GM19043 (cell line): ENCODE measurements at regions not wholly inside any gene's neighbourhood (a gene's known extent, or its start where the extent isn't known, plus 50 kb on each side); places are given as distances from the start of the nearest gene placed in this dataset.

Source experiments
- ATAC-seq: cut with Tn5 transposase; IDR thresholded peaks from one replicate; pipeline ENCODE4 v1.9.1; 2021; ENCODE audit warnings: low read depth; ENCODE audit not compliant: unreplicated experiment

GRCh38 chr7:132072873-132073272 is 503.4 kb downstream of the PLXNA4 start:
- no peak for ATAC-seq

GRCh38 chr7:132072165-132072564 is 504.1 kb downstream of the PLXNA4 start:
- no peak for ATAC-seq

DNA sequence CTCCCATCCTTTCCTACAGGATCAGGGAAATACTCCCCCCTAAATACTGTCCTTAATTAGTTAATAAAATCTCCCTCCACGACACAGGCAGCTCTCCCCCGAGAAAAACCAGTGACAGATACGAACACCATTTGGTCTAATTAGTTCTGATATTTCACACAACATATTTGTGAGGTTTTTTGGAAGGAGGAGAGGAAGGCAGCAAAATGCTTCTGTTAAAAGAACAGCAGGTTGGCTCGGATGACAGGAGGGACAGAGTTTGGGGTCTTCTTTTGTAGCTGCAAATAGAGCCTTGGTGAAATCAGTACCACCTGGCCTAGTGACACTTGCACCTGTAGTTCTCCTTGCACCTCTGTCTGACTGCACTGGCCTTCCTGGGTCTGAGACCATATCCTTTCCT is 507.0 kb downstream of the PLXNA4 start:
- ATAC-seq, result no peak

GRCh38 chr7:132066761-132067171 is 509.5 kb downstream of the PLXNA4 start:
- no peak for ATAC-seq

DNA sequence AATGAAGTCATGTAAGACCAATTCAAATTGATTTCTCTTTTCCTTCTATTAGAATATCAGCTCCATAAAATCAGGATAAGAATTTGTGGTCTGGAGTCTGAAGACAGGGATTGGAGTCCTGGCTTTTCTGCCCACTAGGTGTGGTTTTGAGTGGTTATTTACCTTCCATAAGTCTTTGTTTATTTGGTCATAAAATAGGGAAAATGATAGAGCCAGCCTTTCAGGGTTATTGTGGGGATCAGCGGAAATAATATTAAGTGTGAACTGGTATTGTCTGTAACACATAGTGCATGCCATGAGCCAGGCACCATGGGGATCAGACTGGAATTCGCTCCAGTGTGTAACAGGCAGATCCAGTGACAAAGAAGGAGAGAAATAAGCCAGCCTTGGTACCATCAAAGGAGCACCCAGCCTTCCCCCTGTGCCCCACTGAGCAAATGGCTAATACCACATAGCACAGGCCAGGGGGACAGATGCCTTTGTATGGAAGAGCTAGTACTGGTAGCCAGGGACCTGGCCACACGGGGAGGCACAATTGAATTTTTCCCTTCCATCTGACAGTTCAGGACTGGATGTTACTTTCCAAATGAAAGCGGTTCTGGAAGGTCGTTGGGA is 509.7 kb upstream of the PODXL start:
- ATAC-seq, result no peak

DNA sequence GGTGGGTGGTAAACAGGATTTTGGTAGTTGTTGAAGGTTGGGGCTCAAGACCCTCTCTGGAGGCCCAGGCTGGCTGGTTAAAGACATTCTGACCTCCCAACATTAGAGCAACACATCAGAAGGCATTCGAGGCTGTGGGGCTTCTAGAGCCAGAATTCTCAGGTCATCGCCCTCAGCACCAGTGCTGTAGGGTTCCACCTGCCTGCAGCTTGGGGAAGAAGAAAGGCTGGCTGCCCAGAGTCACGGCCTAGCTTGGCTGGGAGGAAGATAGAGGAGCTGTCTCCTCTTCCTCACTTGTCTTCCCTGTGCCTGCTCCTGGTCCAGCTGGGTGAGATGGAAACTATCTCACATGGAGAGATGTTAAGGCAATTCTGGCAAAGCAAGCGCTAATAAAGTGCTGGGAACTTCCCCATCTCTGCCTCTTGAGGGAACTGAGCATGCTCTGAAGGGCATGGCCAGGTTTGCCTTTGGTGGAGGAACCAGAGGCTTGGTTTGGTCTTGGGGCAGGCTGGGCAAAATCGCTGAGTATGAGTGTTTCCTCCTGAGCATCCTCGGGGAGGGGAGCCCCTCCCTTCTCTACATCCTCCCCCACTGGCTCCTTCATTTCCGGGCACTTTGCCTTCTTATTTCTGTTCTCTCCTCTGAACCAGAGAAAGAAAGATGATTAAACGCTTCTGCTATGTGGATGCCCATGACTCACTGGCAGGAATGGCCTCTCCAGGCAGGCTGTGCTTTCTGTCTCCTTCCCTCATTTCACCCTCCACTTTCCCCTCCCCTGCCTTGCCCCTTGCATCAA is 509.0 kb upstream of the PODXL start:
- no peak for ATAC-seq

- ATAC-seq, result no peak
Measured at GRCh38 chr7:132063800-132064199, 507.4 kb upstream of the PODXL start.

DNA sequence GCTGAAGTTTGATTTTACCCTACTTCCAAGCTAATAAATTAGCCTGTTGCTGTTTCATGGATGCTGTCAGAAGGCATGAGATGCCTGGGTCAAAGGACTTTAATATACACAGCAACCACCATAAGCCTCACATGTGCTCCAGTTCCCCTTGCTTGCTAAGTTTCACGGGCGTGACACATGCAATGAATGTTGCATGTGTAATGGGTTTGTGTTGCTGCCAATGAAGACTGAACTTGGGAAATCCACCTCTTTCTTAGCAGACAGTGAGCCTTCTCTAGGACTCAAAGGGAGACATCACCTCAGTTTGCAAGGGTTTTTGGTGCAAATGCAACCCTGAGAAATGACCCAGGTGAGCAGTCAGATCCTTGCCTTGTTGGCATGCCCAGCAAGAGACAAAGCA is 505.5 kb upstream of the PODXL start:
- no peak for ATAC-seq

DNA sequence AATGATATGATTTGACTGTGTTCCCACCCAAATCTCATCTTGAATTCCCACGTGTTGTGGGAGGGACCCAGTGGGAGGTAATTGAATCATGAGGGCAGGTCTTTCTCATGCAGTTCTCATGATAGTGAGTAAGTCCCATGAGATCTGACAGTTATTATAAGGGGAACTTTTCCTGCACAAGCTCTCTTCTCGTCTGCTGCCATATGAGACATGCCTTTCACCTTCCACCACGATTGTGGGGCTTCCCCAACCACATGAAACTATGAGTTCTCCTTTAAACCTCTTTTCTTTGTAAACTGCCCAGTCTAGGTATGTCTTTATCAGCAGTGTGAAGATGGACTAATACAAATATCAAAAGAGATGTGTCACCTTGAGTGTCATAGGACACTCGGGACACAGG is 502.7 kb upstream of the PODXL start:
- no peak for ATAC-seq

DNA sequence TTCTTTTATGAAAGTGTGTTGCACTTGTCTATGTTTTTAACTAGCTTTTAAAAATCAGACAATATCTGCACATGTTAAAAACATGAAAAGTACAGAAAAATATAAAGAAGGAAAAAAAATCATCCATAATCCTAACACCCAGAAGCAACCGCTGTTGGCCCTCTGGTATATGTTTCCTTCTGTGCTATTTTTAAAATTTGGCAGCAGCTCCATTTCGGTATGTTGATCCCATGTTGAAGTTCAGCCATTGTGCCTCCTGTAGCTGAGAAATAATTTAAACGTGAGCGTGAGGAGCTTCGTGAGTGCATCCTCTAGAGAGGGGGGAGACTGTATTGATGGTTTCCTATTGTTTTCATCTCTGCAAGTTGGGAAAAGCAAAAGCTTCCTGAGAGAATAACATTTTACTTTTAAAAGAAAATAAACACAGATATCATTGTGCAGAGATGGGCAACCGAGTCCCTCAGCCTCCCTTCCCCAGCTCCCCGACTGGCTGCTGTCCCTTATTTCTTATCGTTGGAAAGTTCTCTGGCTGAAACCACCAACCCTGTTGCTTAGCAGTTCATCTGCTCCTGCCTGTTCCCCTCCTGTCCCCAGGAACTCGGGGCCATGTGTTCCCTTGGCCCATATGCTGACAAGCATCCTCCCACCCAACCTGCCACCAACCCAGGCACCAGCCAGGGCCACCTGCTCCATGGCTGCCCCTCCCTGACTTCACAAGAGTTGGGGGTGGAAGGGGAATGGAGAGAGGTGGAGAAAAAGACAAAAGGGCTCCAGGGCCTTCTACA is 499.1 kb upstream of the PODXL start:
- no peak for ATAC-seq

GRCh38 chr7:132053871-132054270 is 497.4 kb upstream of the PODXL start:
- ATAC-seq, result no peak

DNA sequence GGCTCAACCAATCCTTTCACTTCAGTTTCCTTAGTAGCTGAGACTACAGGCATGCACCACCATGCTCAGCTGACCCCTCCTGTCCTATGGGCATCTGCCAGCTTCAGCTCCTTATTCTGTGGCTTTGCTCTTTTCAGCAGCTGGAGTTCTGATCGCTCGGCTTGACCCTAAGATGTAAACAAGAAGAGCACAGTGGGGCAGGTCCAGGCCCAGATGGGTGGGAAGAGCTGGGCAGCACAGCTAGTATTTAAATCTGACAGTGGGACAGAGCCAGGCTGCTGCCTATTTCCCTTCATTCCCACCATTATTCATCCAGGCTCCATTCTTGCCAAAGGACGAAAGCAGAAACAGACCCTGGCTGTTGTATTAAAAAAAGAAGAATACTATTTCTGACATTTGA is 494.9 kb upstream of the PODXL start:
- ATAC-seq, result no peak

DNA sequence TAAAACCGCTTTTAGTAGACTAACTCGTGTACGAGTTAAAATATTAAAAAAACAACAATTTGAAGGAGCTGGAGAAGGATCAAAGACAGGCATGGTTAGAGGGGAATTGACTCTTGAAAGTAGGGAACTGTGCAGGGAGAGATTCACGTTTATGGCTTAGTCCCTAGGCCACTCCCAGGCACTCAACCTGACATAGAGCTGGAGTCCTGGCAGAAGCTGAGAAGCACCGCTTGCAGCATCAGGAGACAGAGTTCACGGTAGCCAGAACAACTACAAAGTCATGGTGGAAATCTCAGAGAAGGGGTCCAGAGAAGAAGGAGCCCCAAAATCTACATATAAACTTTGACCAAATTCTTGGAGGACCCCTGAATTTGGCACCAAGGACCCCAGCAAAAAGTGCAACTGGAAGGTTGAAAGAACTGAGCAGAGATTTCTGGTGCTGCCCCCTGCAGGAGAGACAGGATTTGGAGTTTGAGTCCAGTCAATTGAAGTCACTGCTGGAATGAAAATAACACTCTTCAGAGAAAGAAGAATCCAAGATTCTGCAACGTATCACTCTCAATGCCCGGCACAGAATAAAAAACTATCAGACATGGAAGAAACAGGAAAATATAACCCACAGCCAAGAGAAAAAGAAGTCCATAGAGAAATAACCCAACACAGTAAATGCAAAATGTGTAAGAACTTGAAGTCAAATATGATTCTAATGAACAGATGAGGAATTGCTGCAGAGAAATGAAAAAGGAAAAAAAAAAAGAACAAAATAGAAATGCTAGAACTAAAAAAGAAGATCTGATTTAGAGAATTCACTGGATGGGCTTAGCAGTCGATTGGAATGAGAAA is 493.3 kb upstream of the PODXL start:
- ATAC-seq, result no peak

DNA sequence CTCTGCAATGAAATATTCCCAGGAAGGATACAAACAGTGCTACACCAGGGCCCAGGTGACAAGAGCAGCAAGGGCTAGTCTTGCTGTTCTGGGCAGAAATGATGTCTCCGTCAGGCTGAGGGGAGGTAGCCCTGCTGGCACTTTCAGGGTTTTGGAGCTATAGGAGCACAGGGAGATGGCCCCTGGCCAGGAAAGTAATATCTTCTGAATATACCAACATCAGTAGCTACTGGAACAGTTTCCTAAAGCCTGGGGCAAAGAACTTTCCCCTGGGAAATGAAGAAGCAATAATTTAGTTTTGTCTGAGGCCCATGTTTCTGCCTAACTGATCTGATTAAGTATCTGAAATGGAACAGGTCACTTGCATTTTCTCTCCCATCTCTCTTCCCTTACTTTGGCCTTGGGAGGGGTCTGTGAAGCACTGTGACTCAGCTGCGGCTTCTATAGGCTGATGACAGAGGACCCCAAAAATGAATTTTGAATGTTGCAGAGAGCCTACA is 489.1 kb upstream of the PODXL start:
- no peak for ATAC-seq

- ATAC-seq, result no peak
Measured at GRCh38 chr7:132045002-132045401, 488.6 kb upstream of the PODXL start.

DNA sequence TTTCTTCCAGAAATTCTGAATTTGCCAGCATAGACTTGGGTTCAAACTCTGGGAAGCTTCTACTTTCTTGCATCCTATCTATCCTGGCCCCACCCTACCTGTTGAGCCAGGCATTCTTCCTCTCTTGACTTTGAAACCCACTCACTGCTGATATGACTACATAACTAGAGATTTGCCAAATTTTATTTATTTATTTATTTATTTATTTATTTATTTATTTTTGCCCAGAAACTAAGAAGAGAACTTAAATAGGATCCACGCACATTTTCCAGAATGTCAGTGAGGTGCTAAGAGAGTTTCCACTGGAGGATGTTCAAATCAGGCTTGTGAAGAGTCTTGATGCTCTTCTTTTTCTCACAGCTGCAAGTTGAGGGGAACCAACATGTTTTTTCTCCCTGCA is 487.8 kb upstream of the PODXL start:
- no peak for ATAC-seq

DNA sequence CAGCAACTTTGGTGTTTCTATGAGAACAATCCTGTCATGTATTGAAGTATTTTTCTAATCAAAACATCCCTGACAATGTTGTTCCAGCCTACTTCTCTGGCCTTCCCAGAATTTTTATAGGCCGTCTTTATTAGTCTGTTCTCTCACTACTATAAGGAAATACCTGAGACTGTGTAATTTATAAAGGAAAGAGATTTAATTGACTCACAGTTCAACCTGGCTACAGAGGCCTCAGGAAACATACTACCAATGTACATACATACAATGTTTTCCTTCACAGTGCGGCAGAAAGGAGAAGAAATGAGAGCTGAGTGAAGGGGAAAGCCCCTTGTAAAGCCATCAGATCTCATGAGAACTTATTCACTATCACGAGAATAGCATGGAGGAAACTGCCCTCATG is 484.7 kb upstream of the PODXL start:
- ATAC-seq, result no peak

GRCh38 chr7:132035517-132036362 is 479.3 kb upstream of the PODXL start:
- ATAC-seq, result no peak

DNA sequence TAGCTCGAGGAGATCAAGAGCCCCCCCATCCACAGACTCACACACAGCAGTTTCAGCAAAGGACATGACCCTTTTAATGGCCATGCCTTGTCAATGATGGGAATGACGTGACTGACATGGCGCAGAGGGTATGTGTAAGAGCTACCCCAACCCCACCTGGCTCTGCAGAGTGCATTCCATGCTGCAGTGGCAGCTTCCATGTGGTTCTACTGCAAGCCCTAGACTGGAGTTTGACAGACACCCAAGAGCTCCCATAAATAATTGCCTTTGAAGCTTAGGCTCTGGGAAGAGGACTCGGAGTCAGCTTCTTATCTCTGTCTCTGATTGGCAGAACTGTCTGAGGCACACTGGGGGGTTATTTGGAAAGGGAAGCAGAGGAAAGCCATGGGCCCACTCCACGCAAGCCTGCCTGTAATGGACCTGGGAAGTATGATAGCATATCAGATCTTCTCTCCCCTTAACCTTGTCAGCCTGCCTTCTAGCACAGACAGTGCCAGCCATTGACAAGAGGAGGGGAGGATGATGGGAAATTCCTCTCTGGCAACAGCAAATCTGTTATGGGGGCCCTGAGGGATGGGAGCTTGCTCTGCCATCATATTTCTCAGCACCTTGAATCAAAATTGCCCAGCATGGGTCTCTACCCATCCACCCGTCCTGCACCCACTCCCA is 478.5 kb upstream of the PODXL start:
- ATAC-seq, result no peak
